GM10248 (cell line): ENCODE measurements at regions not wholly inside any gene's neighbourhood (a gene's known extent, or its start where the extent isn't known, plus 50 kb on each side); places are given as distances from the start of the nearest gene placed in this dataset.

ENCODE experiments used
- CTCF ChIA-PET: fragments of 300-600 bp; sonication (Branson Sonifier 250); formaldehyde crosslinking; extraction: SDS; loops from one replicate; lab custom pipeline; 2021; ENCODE audit warnings: antibody characterized with exemption; lab: Yijun Ruan, JAX
- POLR2A ChIA-PET: fragments of 350-650 bp; sonication (Branson Sonifier 250); formaldehyde crosslinking; extraction: SDS; loops from one replicate; lab custom pipeline; 2020; ENCODE audit warnings: antibody characterized with exemption; lab: Yijun Ruan, JAX
- DNase-seq: peaks from one replicate; pipeline ENCODE4 v3.0.0; 2012; ENCODE audit errors: extremely low spot score
- TF ChIP-seq, protein P1 (sequence below): IDR thresholded peaks from 2 replicates; pipeline ENCODE4 v1.5.1; 2012; ENCODE audit warnings: mild to moderate bottlenecking, low read depth; ENCODE audit errors: extremely low read depth, missing control alignments, control extremely low read depth

- ChIA-PET POLR2A (no interaction called here), CTCF (no interaction called here)
- TF ChIP-seq, protein P1, sequence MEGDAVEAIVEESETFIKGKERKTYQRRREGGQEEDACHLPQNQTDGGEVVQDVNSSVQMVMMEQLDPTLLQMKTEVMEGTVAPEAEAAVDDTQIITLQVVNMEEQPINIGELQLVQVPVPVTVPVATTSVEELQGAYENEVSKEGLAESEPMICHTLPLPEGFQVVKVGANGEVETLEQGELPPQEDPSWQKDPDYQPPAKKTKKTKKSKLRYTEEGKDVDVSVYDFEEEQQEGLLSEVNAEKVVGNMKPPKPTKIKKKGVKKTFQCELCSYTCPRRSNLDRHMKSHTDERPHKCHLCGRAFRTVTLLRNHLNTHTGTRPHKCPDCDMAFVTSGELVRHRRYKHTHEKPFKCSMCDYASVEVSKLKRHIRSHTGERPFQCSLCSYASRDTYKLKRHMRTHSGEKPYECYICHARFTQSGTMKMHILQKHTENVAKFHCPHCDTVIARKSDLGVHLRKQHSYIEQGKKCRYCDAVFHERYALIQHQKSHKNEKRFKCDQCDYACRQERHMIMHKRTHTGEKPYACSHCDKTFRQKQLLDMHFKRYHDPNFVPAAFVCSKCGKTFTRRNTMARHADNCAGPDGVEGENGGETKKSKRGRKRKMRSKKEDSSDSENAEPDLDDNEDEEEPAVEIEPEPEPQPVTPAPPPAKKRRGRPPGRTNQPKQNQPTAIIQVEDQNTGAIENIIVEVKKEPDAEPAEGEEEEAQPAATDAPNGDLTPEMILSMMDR, result no peak
- no peak for DNase-seq
These were observed 233.3 kb downstream of the OPA1 start for GRCh38 chr3:193826159-193826795.

GRCh38 chr3:193827040-193827669, 234.1 kb downstream of the OPA1 start:
- TF ChIP-seq, protein P1, result no peak
- CTCF ChIA-PET, result no interaction called here
- no peak for DNase-seq

DNA sequence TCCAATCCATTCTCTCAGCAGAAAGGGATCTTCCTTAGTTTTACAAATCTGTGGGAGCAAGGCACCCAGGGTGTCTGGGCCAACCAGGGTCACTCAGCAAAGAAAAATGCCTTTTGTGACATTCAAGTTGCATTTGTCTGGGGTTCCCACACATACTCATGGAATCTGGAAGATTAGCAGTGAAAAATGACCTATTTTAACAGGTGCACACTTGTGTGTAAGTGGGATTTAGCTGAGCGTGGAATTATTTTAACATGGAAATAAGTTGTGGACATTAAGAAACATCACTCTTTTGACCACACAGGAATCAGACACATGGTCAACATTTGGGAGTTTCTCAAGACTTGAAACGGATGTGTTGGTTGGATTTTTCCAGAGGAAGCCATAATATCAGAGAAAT, 234.9 kb downstream of the OPA1 start:
- DNase-seq, result no peak
- TF ChIP-seq, protein P1, result no peak
- ChIA-PET CTCF (no interaction called here), POLR2A (no interaction called here)

More at GRCh38 chr3:193827040-193827669, 234.1 kb downstream of the OPA1 start:
- POLR2A ChIA-PET, result no interaction called here

GRCh38 chr3:193828477-193828876, 235.5 kb downstream of the OPA1 start:
- POLR2A ChIA-PET, result no interaction called here
- CTCF ChIA-PET, result no interaction called here
- DNase-seq, result no peak
- TF ChIP-seq, protein P1, result no peak

DNA sequence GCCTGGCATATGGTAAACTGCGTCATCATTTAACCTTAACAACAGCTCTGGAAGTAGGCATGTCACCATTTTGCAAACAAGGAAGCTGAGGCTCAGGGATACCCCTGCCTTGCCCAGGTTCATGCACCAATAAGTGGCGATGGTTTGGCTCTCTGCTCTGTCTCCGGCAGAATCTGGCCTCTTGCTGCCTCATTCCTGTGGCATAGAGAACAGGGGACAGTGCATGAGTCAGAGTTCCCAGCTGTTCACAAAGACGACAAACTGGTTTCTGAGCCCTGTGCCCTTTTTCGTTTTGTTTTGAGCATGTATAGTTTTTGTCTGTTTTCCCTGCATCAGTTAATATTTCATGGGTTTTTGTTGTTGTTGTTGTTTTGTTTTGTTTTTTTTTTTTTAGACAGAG, 236.8 kb downstream of the OPA1 start:
- TF ChIP-seq, protein P1, result no peak
- ChIA-PET CTCF (no interaction called here), POLR2A (no interaction called here)
- no peak for DNase-seq

- no peak for DNase-seq
- TF ChIP-seq, protein P1, result no peak
- POLR2A ChIA-PET, result no interaction called here
- CTCF ChIA-PET, result no interaction called here
These were observed 237.8 kb downstream of the OPA1 start for GRCh38 chr3:193830791-193831191.
